Peyer's patch (tissue), 4 donors: ENCODE measurements at regions not wholly inside any gene's neighbourhood (a gene's known extent, or its start where the extent isn't known, plus 50 kb on each side); places are given as distances from the start of the nearest gene placed in this dataset.

Experiments
- DNase-seq, 3 donors: peaks; one replicate each; pipeline ENCODE4 v3.0.0-alpha.2; 2017 to 2019
- H3K27ac ChIP-seq, 4 donors: fragments of 200-600 bp; sonication (generic); one replicate each; pipeline ENCODE4 v1.5.1; 2016 to 2019
- H3K27me3 ChIP-seq, 2 donors: fragments of 200-600 bp; sonication (generic); one replicate each; pipeline ENCODE4 v1.5.1; 2019
- H3K36me3 ChIP-seq, 3 donors: fragments of 200-600 bp; sonication (generic); one replicate each; pipeline ENCODE4 v1.5.1; 2016 to 2019
- H3K4me1 ChIP-seq, 4 donors: fragments of 200-600 bp; sonication (generic); one replicate each; pipeline ENCODE4 v1.5.1; 2016 to 2019
- H3K4me3 ChIP-seq, 4 donors: fragments of 200-600 bp; sonication (generic); 1 replicate in 3 of 4; 2 replicates in 1 of 4; pipeline ENCODE4 v1.5.1; 2016 to 2019; ENCODE audit warnings: mild to moderate bottlenecking in 1 of 4
- H3K9me3 ChIP-seq, 4 donors: fragments of 200-600 bp; sonication (generic); one replicate each; pipeline ENCODE4 v1.5.1; 2016 to 2019; ENCODE audit warnings: mild to moderate bottlenecking in 1 of 4
- POLR2A ChIP-seq, 2 donors: fragments of 450-650 bp; IDR thresholded peaks; one replicate each; pipeline ENCODE4 v1.5.1; 2017; ENCODE audit warnings: antibody characterized with exemption in 2 of 2, mild to moderate bottlenecking in 2 of 2, moderate library complexity in 2 of 2
- TF ChIP-seq, protein P1 (sequence below), 6 experiments: fragments of 450-650 bp in 4 of 6; fragments of 200-600 bp in 2 of 6; sonication (generic) in 1 of 6; IDR thresholded peaks; one replicate each; pipeline ENCODE4 v1.5.1; 2017 to 2019; ENCODE audit warnings: antibody characterized with exemption in 6 of 6, mild to moderate bottlenecking in 3 of 6, moderate library complexity in 1 of 6

DNA sequence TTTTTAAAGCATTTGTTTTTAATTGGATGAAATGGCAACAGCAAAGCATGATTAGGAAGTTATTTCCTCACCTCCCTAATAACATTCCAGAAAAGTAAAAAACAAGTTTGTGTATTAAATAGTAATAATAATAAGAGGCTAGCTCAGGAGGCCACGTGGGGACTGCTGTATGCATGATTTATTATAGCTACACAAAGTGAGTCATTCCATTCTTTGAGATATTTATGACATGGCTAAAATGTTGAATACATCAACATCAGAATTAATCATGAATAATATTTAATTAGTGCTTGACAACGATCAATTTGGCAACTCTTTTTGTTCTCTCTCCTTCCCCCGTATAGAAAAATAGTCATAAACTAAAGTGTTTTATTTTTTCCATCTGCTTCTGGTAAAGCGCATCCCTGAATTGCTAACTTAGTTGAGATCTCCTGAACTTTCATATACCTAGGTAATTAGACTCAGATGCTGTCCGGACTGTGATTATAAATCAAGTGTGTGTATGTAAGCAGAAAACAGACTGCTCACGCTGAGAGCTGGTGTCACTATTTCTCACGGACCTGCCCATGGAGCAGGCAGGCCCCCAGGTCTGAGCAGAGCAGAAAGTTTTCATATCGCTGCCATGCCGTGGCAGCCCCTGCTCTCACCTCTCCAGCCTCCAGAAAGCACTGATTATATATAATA, 125.7 kb downstream of the WT1 start:
- no peak for TF ChIP-seq POLR2A (IDR thresholded peaks at IDR 0.05)
- TF ChIP-seq, protein P1, sequence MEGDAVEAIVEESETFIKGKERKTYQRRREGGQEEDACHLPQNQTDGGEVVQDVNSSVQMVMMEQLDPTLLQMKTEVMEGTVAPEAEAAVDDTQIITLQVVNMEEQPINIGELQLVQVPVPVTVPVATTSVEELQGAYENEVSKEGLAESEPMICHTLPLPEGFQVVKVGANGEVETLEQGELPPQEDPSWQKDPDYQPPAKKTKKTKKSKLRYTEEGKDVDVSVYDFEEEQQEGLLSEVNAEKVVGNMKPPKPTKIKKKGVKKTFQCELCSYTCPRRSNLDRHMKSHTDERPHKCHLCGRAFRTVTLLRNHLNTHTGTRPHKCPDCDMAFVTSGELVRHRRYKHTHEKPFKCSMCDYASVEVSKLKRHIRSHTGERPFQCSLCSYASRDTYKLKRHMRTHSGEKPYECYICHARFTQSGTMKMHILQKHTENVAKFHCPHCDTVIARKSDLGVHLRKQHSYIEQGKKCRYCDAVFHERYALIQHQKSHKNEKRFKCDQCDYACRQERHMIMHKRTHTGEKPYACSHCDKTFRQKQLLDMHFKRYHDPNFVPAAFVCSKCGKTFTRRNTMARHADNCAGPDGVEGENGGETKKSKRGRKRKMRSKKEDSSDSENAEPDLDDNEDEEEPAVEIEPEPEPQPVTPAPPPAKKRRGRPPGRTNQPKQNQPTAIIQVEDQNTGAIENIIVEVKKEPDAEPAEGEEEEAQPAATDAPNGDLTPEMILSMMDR (IDR thresholded peaks at IDR 0.05) = no peak
- Histone ChIP-seq H3K27me3 (no peaks in the 10 kb centered on the region), H3K4me1 (no peaks in the 10 kb centered on the region), H3K36me3 (no peaks in the 10 kb centered on the region), H3K27ac (no peak overlapping the region), H3K4me3 (no peak overlapping the region), H3K9me3 (no peaks in the 10 kb centered on the region)
- no peak for DNase-seq

DNA sequence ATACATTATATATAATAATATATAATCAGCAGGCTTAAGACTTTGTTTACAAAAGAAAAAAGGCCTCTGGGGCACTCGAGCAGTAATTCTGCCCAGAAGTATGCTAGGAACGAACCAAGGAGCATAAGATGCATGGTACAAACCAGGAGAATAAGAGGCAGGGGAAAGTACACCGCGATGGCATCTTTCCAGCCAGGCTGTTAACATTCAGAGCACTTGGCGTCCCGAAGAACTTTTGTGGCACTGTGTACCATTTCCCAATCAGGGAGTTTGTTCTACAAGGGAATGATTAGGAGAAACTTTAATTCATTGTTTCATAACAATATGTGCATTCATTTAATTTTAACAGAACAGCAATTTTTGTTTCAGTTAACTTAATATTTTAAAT, 125.1 kb downstream of the WT1 start:
- H3K4me1 ChIP-seq = no peaks in the 10 kb centered on the region
- no peak for DNase-seq
- no peak overlapping the region for H3K4me3 ChIP-seq
- no peaks in the 10 kb centered on the region for H3K36me3 ChIP-seq
- H3K9me3 ChIP-seq = no peaks in the 10 kb centered on the region
- H3K27ac ChIP-seq = no peak overlapping the region
- TF ChIP-seq POLR2A (IDR thresholded peaks at IDR 0.05) = no peak
- TF ChIP-seq, protein P1 (IDR thresholded peaks at IDR 0.05) = no peak
- H3K27me3 ChIP-seq = no peaks in the 10 kb centered on the region

DNA sequence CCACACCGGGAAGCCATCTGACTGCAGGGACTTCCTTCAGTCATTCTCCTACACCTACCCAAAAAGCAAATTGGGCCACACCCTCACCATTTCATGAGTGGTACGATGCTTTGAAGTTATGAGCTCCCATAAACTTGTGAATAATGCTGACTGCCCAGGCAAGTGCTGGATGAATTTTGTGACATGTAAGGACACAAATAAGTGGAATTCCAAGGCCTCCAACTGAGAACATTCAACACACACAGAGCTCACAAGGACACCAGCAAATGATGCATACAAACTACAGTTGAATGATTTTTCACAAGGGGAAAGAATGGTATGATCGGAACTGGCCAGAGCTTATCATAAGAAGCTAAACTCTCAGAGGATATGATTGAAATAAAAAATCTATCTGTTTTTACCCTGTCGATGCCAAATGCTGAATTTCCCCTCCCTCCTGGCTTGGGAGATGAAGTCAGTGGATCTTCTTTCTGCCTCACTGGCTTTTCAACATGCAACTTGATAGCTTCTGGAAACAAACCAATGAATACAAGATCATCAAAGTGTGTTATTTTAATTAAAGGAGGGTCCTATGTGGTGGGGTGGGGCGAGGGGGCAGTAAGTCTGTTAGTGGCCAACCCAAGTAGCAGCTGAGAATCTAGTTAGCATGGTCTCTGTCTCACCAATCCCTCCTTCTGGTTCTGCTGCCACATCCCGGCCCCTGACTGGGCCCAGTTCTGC, 123.8 kb downstream of the WT1 start:
- DNase-seq = no peak
- Histone ChIP-seq H3K27ac (no peak overlapping the region), H3K36me3 (no peaks in the 10 kb centered on the region), H3K4me1 (no peaks in the 10 kb centered on the region), H3K4me3 (no peak overlapping the region), H3K27me3 (no peaks in the 10 kb centered on the region), H3K9me3 (no peaks in the 10 kb centered on the region)
- TF ChIP-seq POLR2A (IDR thresholded peaks at IDR 0.05) = no peak
- TF ChIP-seq, protein P1 (IDR thresholded peaks at IDR 0.05) = no peak

DNA sequence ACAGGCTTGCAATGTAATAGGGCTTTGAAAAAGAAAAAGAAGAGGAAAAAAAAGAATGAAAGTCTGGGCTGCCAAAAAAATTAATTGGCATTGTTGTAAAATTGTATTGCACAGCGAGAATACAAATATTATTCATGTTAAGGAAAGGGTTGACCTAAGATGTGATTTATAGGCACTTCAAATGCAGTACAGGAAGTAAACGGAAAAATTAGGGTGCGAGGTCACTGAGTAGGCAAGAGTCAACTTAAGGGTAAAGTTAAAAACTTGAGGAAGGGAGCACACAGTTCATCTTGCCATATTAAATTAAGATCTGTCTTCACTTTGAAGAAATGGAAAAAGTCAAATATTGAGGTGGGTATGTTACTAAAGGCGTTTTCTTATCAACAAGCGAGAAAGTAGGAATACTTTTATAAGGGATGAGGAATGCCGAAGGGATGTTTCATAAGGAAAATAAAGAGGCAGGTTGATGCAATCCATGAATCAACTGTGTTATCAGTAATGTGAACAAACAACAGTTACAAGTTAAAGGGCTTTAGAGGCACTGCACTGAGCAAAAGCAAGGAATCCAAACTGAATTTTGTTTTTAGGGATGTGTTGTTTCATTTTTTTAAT, 123.0 kb downstream of the WT1 start:
- no peak for DNase-seq
- H3K27me3 ChIP-seq = no peaks in the 10 kb centered on the region

DNA sequence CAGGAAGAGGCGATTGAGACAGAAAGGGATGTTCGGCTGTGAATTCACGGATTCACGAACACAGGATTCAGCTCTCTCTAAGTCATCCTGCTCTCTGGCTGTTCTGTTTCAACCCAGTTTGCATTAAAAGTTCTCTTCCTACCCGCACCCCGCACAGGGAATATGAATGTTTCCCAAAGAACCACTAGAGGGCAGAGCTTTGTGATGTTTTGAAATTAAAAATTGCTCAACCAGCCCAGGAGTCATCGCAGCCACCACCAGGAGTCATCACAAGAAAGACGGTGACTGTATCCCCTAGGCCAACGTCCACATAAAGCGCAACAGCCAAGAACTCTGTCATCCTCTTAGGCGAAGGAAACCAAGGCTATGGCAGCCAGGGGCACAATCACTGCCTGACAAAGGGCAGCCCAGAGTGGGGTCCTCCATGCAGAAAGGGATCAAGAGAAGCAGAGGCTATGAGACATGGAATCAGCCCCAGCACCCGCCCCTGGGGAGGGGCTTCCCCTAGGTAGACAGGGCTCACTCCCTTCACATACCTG, 122.4 kb downstream of the WT1 start:
- Histone ChIP-seq H3K36me3 (no peaks in the 10 kb centered on the region), H3K27ac (no peak overlapping the region), H3K27me3 (no peaks in the 10 kb centered on the region), H3K4me1 (no peaks in the 10 kb centered on the region), H3K9me3 (no peaks in the 10 kb centered on the region), H3K4me3 (no peak overlapping the region)
- TF ChIP-seq POLR2A (IDR thresholded peaks at IDR 0.05) = no peak
- TF ChIP-seq, protein P1 (IDR thresholded peaks at IDR 0.05) = peak in 4 of 6 experiments; percentile 27 to 38 (median 34)
- DNase-seq = no peak

More for the DNA sequence above, 123.0 kb downstream of the WT1 start:
- H3K9me3 ChIP-seq = no peaks in the 10 kb centered on the region
- TF ChIP-seq, protein P1 (IDR thresholded peaks at IDR 0.05) = no peak
- TF ChIP-seq POLR2A (IDR thresholded peaks at IDR 0.05) = no peak
- no peaks in the 10 kb centered on the region for H3K4me1 ChIP-seq
- no peak overlapping the region for H3K27ac ChIP-seq
- H3K36me3 ChIP-seq = no peaks in the 10 kb centered on the region
- no peak overlapping the region for H3K4me3 ChIP-seq
